Activated B cell treated with CpG ODN at 0.5 μM for 24 hours (primary cell): ENCODE measurements at regions not wholly inside any gene's neighbourhood (a gene's known extent, or its start where the extent isn't known, plus 50 kb on each side); places are given as distances from the start of the nearest gene placed in this dataset.
A peak's percentile ranks its signal among the peaks of the same experiment; 100 is the strongest.

ENCODE experiments used
- ATAC-seq: fragments of 200-7000 bp; cut with Tn5 transposase; one replicate; pipeline ENCODE4 v1.10.0; 2021; ENCODE audit warnings: low read depth, mild to moderate bottlenecking, moderate library complexity
- CTCF ChIA-PET: fragments of 350-600 bp; sonication (Branson Sonifier 250); formaldehyde crosslinking; loops from one replicate; lab custom pipeline; 2021; ENCODE audit warnings: antibody characterized with exemption; lab: Charles Lee
- POLR2A ChIA-PET: fragments of 350-600 bp; sonication (Branson Sonifier 250); formaldehyde crosslinking; loops from one replicate; lab custom pipeline; 2021; ENCODE audit warnings: antibody characterized with exemption; lab: Charles Lee
- DNase-seq: peaks from one replicate; pipeline ENCODE4 v3.0.0; 2022
- H3K27ac Mint-ChIP-seq: one replicate; pipeline ENCODE4 v1.8.0; 2020; ENCODE audit warnings: mixed read lengths
- H3K27me3 Mint-ChIP-seq: one replicate; pipeline ENCODE4 v1.8.0; 2021; ENCODE audit warnings: mixed read lengths
- H3K36me3 Mint-ChIP-seq: one replicate; pipeline ENCODE4 v1.8.0; 2021; ENCODE audit warnings: low read depth, mixed read lengths
- H3K4me1 Mint-ChIP-seq: one replicate; pipeline ENCODE4 v1.8.0; 2021; ENCODE audit warnings: mixed read lengths
- H3K4me3 Mint-ChIP-seq: one replicate; pipeline ENCODE4 v1.8.0; 2020; ENCODE audit warnings: mild to moderate bottlenecking, mixed read lengths
- H3K9me3 Mint-ChIP-seq: one replicate; pipeline ENCODE4 v1.8.0; 2020; ENCODE audit warnings: mixed read lengths
- CTCF ChIP-seq: fragments of 200-600 bp; IDR thresholded peaks from one replicate; pipeline ENCODE4 v1.8.0; 2022; ENCODE audit warnings: antibody characterized with exemption, mild to moderate bottlenecking
- intact Hi-C: fragments of 100-400 bp; cut with micrococcal nuclease; formaldehyde crosslinking; loops from one replicate; pipeline ENCODE4 v1.15.1; 2024

GRCh38 chr13:29923554-29924481, 73.4 kb upstream of the UBL3 start:
- ATAC-seq = peak; percentile 65
- no peaks in the 10 kb centered on the region for H3K4me1 Mint-ChIP-seq
- peaks cover 5% of the 10 kb centered on the region for H3K27me3 Mint-ChIP-seq
- peak; percentile 40 for DNase-seq
- H3K9me3 Mint-ChIP-seq = no peaks in the 10 kb centered on the region
- CTCF ChIA-PET = interaction anchor here (0.7 to 7.2 kb wide), 20 partner anchors 9 to 416 kb away, joined by 3 to 204 read pairs (median 4); no protein-coding TSS in a partner anchor
- H3K27ac Mint-ChIP-seq = no peak overlapping the region
- POLR2A ChIA-PET = interaction anchor here (0.7 kb wide), 1 partner anchor 9 kb away, joined by 5 read pairs; no protein-coding TSS in a partner anchor
- peak; percentile 85 for TF ChIP-seq CTCF
- H3K4me3 Mint-ChIP-seq = no peak overlapping the region
- no peaks in the 10 kb centered on the region for H3K36me3 Mint-ChIP-seq
- intact Hi-C loops = loop anchor here (1.0 to 2.0 kb wide), 4 partner anchors 73 to 415 kb away; no protein-coding TSS in a partner anchor

- Mint-ChIP-seq H3K4me3 (no peak overlapping the region), H3K27me3 (peaks cover 8% of the 10 kb centered on the region), H3K4me1 (no peaks in the 10 kb centered on the region), H3K36me3 (no peaks in the 10 kb centered on the region), H3K9me3 (no peaks in the 10 kb centered on the region), H3K27ac (no peak overlapping the region)
- DNase-seq (no peak), ATAC-seq (no peak)
- intact Hi-C loops = no loop called here
- ChIA-PET CTCF (interaction anchor here (1.0 to 7.2 kb wide), 7 partner anchors 9 to 415 kb away, joined by 3 to 204 read pairs (median 8); no protein-coding TSS in a partner anchor), POLR2A (no interaction called here)
- no peak for TF ChIP-seq CTCF
Measured at GRCh38 chr13:29922896-29923295, 72.5 kb upstream of the UBL3 start.

- POLR2A ChIA-PET = no interaction called here
- CTCF ChIA-PET = interaction anchor here (3.5 to 7.2 kb wide), 2 partner anchors 152 to 414 kb away, joined by 24 to 204 read pairs; no protein-coding TSS in a partner anchor
- no peak for ATAC-seq
- DNase-seq = no peak
- Mint-ChIP-seq H3K27me3 (peaks cover 8% of the 10 kb centered on the region), H3K36me3 (no peaks in the 10 kb centered on the region), H3K9me3 (no peaks in the 10 kb centered on the region), H3K4me3 (no peak overlapping the region), H3K27ac (no peak overlapping the region), H3K4me1 (no peaks in the 10 kb centered on the region)
- intact Hi-C loops = no loop called here
- TF ChIP-seq CTCF = no peak
Measured at GRCh38 chr13:29922281-29922821, 71.9 kb upstream of the UBL3 start.

GRCh38 chr13:29921542-29921941, 71.1 kb upstream of the UBL3 start:
- no peak for DNase-seq
- H3K4me1 Mint-ChIP-seq = no peaks in the 10 kb centered on the region
- H3K27me3 Mint-ChIP-seq = peaks cover 6% of the 10 kb centered on the region
- ChIA-PET CTCF (interaction anchor here (7.2 kb wide), 1 partner anchor 151 kb away, joined by 204 read pairs; no protein-coding TSS in a partner anchor), POLR2A (no interaction called here)
- no peaks in the 10 kb centered on the region for H3K36me3 Mint-ChIP-seq
- intact Hi-C loops = no loop called here
- ATAC-seq = no peak
- no peak for TF ChIP-seq CTCF
- H3K27ac Mint-ChIP-seq = no peak overlapping the region
- H3K9me3 Mint-ChIP-seq = no peaks in the 10 kb centered on the region
- no peak overlapping the region for H3K4me3 Mint-ChIP-seq
